Mesothelial cell of epicardium (in vitro differentiated cells): ENCODE measurements at regions not wholly inside any gene's neighbourhood (a gene's known extent, or its start where the extent isn't known, plus 50 kb on each side); places are given as distances from the start of the nearest gene placed in this dataset.

Source experiments
- DNase-seq, 2 experiments: peaks; one replicate each; pipeline ENCODE4 v3.0.0; 2021; ENCODE audit warnings: low spot score in 2 of 2; ENCODE audit not compliant: unreplicated experiment in 2 of 2
- H3K27ac Mint-ChIP-seq: 2 replicates; pipeline ENCODE4 v1.8.0; 2021; ENCODE audit warnings: mixed read lengths
- H3K27me3 Mint-ChIP-seq: 2 replicates; pipeline ENCODE4 v1.8.0; 2021; ENCODE audit warnings: low read depth, mixed read lengths
- H3K36me3 Mint-ChIP-seq: 2 replicates; pipeline ENCODE4 v1.8.0; 2021; ENCODE audit warnings: mixed read lengths
- H3K4me1 Mint-ChIP-seq: 2 replicates; pipeline ENCODE4 v1.8.0; 2021; ENCODE audit warnings: mixed read lengths
- H3K4me3 Mint-ChIP-seq: 2 replicates; pipeline ENCODE4 v1.8.0; 2021; ENCODE audit warnings: mild to moderate bottlenecking, moderate library complexity, mixed read lengths
- H3K9me3 Mint-ChIP-seq: 2 replicates; pipeline ENCODE4 v1.8.0; 2021; ENCODE audit warnings: mixed read lengths
- CTCF ChIP-seq: fragments of 200-600 bp; sonication (generic); IDR thresholded peaks from one replicate; pipeline ENCODE4 v1.5.0; 2021; ENCODE audit warnings: antibody characterized with exemption; ENCODE audit not compliant: unreplicated experiment

GRCh38 chr1:181150273-181150672 is 61.8 kb downstream of the IER5 start:
- TF ChIP-seq CTCF, result no peak
- Mint-ChIP-seq H3K27ac (no peak overlapping the region), H3K9me3 (peaks cover 11% of the 10 kb centered on the region), H3K27me3 (no peaks in the 10 kb centered on the region), H3K36me3 (no peaks in the 10 kb centered on the region), H3K4me1 (peaks cover 22% of the 10 kb centered on the region), H3K4me3 (no peak overlapping the region)
- DNase-seq, result no peak

- no peak for DNase-seq
- H3K27ac Mint-ChIP-seq, result no peak overlapping the region
- H3K9me3 Mint-ChIP-seq, result peaks cover 8% of the 10 kb centered on the region
- H3K4me3 Mint-ChIP-seq, result no peak overlapping the region
- no peak for TF ChIP-seq CTCF
- H3K4me1 Mint-ChIP-seq, result peaks cover 22% of the 10 kb centered on the region
- no peaks in the 10 kb centered on the region for H3K36me3 Mint-ChIP-seq
- H3K27me3 Mint-ChIP-seq, result no peaks in the 10 kb centered on the region
Observed at GRCh38 chr1:181150842-181151241, 62.3 kb downstream of the IER5 start.

GRCh38 chr1:181151378-181152326 is 63.2 kb downstream of the IER5 start:
- no peaks in the 10 kb centered on the region for H3K9me3 Mint-ChIP-seq
- TF ChIP-seq CTCF, result no peak
- no peaks in the 10 kb centered on the region for H3K27me3 Mint-ChIP-seq
- H3K4me3 Mint-ChIP-seq, result no peak overlapping the region
- no peak for DNase-seq
- H3K27ac Mint-ChIP-seq, result peak overlapping the region; percentile 5
- no peaks in the 10 kb centered on the region for H3K36me3 Mint-ChIP-seq
- H3K4me1 Mint-ChIP-seq, result peaks cover 22% of the 10 kb centered on the region

- peak in 1 of 2 experiments; percentile 50 for DNase-seq
- Mint-ChIP-seq H3K4me1 (peaks cover 22% of the 10 kb centered on the region), H3K27me3 (no peaks in the 10 kb centered on the region), H3K36me3 (no peaks in the 10 kb centered on the region), H3K9me3 (no peaks in the 10 kb centered on the region), H3K4me3 (no peak overlapping the region), H3K27ac (peak overlapping the region; percentile 71)
- TF ChIP-seq CTCF, result no peak
Observed at GRCh38 chr1:181152892-181153633, 64.6 kb downstream of the IER5 start.

- no peak for DNase-seq
- Mint-ChIP-seq H3K9me3 (no peaks in the 10 kb centered on the region), H3K27ac (peak overlapping the region; percentile 71), H3K4me3 (no peak overlapping the region), H3K4me1 (peaks cover 22% of the 10 kb centered on the region), H3K27me3 (no peaks in the 10 kb centered on the region), H3K36me3 (no peaks in the 10 kb centered on the region)
- TF ChIP-seq CTCF, result no peak
Observed at GRCh38 chr1:181153634-181153961, 65.1 kb downstream of the IER5 start.
